22Rv1 (cell line): ENCODE measurements at regions not wholly inside any gene's neighbourhood (a gene's known extent, or its start where the extent isn't known, plus 50 kb on each side); places are given as distances from the start of the nearest gene placed in this dataset.

ENCODE experiments used
- ZFX ChIP-seq: fragments of 450-650 bp; IDR thresholded peaks from 2 replicates; pipeline ENCODE4 v1.6.1; 2017; ENCODE audit warnings: antibody characterized with exemption, borderline replicate concordance
- TF ChIP-seq, protein P1 (sequence below): fragments of 450-650 bp; IDR thresholded peaks from 2 replicates; pipeline ENCODE4 v1.5.1; 2017; ENCODE audit warnings: mild to moderate bottlenecking

GRCh38 chr6:9504191-9504590, 910.7 kb downstream of the TFAP2A start:
- TF ChIP-seq, protein P1, sequence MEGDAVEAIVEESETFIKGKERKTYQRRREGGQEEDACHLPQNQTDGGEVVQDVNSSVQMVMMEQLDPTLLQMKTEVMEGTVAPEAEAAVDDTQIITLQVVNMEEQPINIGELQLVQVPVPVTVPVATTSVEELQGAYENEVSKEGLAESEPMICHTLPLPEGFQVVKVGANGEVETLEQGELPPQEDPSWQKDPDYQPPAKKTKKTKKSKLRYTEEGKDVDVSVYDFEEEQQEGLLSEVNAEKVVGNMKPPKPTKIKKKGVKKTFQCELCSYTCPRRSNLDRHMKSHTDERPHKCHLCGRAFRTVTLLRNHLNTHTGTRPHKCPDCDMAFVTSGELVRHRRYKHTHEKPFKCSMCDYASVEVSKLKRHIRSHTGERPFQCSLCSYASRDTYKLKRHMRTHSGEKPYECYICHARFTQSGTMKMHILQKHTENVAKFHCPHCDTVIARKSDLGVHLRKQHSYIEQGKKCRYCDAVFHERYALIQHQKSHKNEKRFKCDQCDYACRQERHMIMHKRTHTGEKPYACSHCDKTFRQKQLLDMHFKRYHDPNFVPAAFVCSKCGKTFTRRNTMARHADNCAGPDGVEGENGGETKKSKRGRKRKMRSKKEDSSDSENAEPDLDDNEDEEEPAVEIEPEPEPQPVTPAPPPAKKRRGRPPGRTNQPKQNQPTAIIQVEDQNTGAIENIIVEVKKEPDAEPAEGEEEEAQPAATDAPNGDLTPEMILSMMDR: no peak
- TF ChIP-seq ZFX: no peak
